HEK293T (cell line): ENCODE measurements at regions not wholly inside any gene's neighbourhood (a gene's known extent, or its start where the extent isn't known, plus 50 kb on each side); places are given as distances from the start of the nearest gene placed in this dataset.

Experiments
- CTCF ChIA-PET: fragments of 350-600 bp; formaldehyde crosslinking; extraction: SDS; loops from one replicate; lab custom pipeline; 2021; ENCODE audit warnings: antibody characterized with exemption, inconsistent platforms; lab: Yijun Ruan, JAX
- POLR2A ChIA-PET: fragments of 350-600 bp; formaldehyde crosslinking; extraction: SDS; loops from one replicate; lab custom pipeline; 2020; ENCODE audit warnings: antibody characterized with exemption, inconsistent platforms; lab: Yijun Ruan, JAX
- DNase-seq: peaks from one replicate; pipeline ENCODE4 v3.0.0; 2012; ENCODE audit warnings: mixed read lengths; ENCODE audit errors: extremely low spot score
- ARNT ChIP-seq: fragments of 450-650 bp; IDR thresholded peaks from 2 replicates; pipeline ENCODE4 v1.6.1; 2017; ENCODE audit warnings: mild to moderate bottlenecking
- BHLHE40 ChIP-seq: fragments of 450-650 bp; IDR thresholded peaks from 2 replicates; pipeline ENCODE4 v1.6.1; 2016; ENCODE audit warnings: mild to moderate bottlenecking, moderate library complexity, borderline replicate concordance
- CTBP1 ChIP-seq: fragments of 450-650 bp; IDR thresholded peaks from 2 replicates; pipeline ENCODE4 v1.6.1; 2016; ENCODE audit warnings: borderline replicate concordance
- ELF4 ChIP-seq: fragments of 450-650 bp; IDR thresholded peaks from 2 replicates; pipeline ENCODE4 v1.6.1; 2017; ENCODE audit warnings: antibody characterized with exemption
- FOXA1 ChIP-seq: fragments of 450-650 bp; IDR thresholded peaks from 2 replicates; pipeline ENCODE4 v1.6.1; 2016; ENCODE audit warnings: mild to moderate bottlenecking
- FOXK2 ChIP-seq: fragments of 450-650 bp; IDR thresholded peaks from 2 replicates; pipeline ENCODE4 v1.6.1; 2016; ENCODE audit warnings: mild to moderate bottlenecking
- FOXM1 ChIP-seq: fragments of 450-650 bp; IDR thresholded peaks from 2 replicates; pipeline ENCODE4 v1.6.1; 2017; ENCODE audit warnings: mild to moderate bottlenecking, borderline replicate concordance
- HDGF ChIP-seq: fragments of 450-650 bp; IDR thresholded peaks from 2 replicates; pipeline ENCODE4 v1.6.1; 2017; ENCODE audit warnings: antibody characterized with exemption, borderline replicate concordance
- L3MBTL2 ChIP-seq: fragments of 450-650 bp; conservative IDR thresholded peaks from 2 replicates; pipeline ENCODE4 v1.6.1; 2016; ENCODE audit warnings: mild to moderate bottlenecking
- LEF1 ChIP-seq: fragments of 450-650 bp; IDR thresholded peaks from 2 replicates; pipeline ENCODE4 v1.6.1; 2017; ENCODE audit warnings: mild to moderate bottlenecking, borderline replicate concordance
- NFRKB ChIP-seq: fragments of 450-650 bp; IDR thresholded peaks from 2 replicates; pipeline ENCODE4 v1.6.1; 2016; ENCODE audit warnings: mild to moderate bottlenecking, moderate library complexity
- SP1 ChIP-seq: fragments of 450-650 bp; IDR thresholded peaks from 2 replicates; pipeline ENCODE4 v1.6.1; 2017
- SUZ12 ChIP-seq: fragments of 450-650 bp; IDR thresholded peaks from 2 replicates; pipeline ENCODE4 v1.6.1; 2016; ENCODE audit warnings: mild to moderate bottlenecking
- TARDBP ChIP-seq: fragments of 450-650 bp; IDR thresholded peaks from 2 replicates; pipeline ENCODE4 v1.6.1; 2016
- ZNF384 ChIP-seq: fragments of 450-650 bp; IDR thresholded peaks from 2 replicates; pipeline ENCODE4 v1.6.1; 2016
- TF ChIP-seq, protein P1 (sequence below): fragments of 450-650 bp; IDR thresholded peaks from 2 replicates; pipeline ENCODE4 v1.6.1; 2016

DNA sequence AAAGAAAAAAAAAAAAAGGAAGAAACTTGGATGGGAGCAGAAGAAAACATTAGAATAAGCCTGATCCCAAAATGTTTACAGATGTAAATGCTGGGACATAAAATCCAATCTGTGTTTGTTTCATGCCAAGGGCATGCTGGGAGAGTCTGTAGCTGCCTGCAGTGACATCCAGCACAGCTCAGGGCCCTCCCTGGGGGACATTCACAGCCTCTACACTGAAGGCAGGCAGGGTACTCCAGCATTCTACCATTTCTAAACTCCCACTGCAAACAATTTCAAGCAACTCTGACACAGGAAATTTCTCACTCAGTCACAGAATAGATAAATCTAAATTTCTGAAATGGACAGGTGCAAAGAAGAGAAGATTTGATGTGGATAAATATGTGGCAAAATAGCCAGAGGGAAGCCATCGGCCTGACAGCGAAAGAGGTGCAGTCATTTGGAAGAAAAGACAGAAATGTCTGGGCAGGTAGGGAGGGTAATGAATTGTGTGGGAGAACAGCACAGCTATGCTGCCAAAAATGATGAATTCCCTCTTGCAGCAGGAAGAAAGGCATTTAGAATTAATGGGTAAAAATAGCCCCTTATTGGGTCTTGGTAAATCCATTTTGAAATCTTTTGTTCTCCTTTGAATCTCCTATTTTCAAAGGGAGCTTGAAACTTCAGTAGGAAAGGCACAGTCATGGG, 199.4 kb downstream of the MED10 start:
- ChIA-PET CTCF (no interaction called here), POLR2A (no interaction called here)
- no peak for DNase-seq
- TF ChIP-seq NFRKB (no peak), BHLHE40 (no peak), FOXM1 (no peak), TARDBP (no peak), ARNT (no peak), ELF4 (no peak), SUZ12 (no peak), LEF1 (no peak), L3MBTL2 (no peak), HDGF (no peak), SP1 (no peak), FOXK2 (no peak)
- TF ChIP-seq, protein P1, sequence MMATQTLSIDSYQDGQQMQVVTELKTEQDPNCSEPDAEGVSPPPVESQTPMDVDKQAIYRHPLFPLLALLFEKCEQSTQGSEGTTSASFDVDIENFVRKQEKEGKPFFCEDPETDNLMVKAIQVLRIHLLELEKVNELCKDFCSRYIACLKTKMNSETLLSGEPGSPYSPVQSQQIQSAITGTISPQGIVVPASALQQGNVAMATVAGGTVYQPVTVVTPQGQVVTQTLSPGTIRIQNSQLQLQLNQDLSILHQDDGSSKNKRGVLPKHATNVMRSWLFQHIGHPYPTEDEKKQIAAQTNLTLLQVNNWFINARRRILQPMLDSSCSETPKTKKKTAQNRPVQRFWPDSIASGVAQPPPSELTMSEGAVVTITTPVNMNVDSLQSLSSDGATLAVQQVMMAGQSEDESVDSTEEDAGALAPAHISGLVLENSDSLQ: no peak

DNA sequence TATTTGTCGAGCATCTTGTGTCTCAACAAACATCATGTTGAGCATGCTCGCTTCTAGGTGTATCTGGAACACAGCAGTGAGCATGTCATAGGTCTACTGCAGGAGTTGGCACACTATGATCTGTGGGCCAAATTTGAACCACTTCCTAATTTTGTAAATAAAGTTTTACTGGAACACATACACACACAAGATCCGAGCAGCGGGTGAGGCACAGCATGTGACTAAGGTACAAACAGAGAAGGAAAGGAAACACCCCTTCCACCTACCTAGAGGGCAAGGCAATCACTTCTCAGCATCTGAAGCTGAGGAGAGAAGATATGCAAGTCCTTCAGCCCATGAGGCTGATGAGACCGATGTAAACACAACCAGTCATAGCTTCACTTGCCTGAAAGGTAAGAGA, 200.4 kb downstream of the MED10 start:
- ChIA-PET POLR2A (no interaction called here), CTCF (no interaction called here)
- TF ChIP-seq, protein P1: no peak
- TF ChIP-seq FOXK2 (no peak), ARNT (no peak), TARDBP (no peak), ZNF384 (no peak), HDGF (no peak), CTBP1 (no peak), FOXM1 (no peak), L3MBTL2 (no peak), BHLHE40 (no peak), LEF1 (no peak), SP1 (no peak), NFRKB (no peak), ELF4 (no peak)
- no peak for DNase-seq

DNA sequence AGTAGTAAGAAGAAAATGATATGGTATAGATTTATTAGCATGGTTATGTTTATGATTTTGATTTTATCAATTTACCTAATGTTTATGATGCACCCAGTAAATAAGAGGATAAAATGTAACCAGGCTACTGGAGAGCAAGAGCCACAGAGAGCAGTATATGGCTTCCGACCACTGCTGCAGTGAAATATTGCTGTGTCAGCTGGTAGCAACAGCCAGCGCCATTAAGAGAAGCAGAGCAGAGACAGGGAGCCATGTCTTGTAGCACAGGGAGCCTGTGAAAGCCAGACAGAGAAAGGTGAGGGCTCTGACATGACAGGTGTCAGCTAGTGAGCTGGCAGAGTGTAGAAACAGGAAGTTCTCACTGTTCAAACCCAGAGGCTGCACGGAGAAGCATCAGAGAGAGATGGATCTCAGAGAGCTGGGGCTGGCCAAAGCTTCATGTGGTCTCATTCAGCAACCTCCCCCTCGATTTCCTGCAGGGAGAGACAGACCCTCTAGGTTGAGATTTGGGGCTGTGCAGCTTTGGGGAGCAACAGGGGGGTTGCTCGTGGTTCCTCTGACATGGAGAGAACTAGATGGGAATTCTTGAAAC, 202.1 kb downstream of the MED10 start:
- no peak for TF ChIP-seq HDGF
- no peak for TF ChIP-seq LEF1
- no peak for TF ChIP-seq ELF4
- ChIA-PET CTCF (no interaction called here), POLR2A (no interaction called here)
- DNase-seq: no peak

DNA sequence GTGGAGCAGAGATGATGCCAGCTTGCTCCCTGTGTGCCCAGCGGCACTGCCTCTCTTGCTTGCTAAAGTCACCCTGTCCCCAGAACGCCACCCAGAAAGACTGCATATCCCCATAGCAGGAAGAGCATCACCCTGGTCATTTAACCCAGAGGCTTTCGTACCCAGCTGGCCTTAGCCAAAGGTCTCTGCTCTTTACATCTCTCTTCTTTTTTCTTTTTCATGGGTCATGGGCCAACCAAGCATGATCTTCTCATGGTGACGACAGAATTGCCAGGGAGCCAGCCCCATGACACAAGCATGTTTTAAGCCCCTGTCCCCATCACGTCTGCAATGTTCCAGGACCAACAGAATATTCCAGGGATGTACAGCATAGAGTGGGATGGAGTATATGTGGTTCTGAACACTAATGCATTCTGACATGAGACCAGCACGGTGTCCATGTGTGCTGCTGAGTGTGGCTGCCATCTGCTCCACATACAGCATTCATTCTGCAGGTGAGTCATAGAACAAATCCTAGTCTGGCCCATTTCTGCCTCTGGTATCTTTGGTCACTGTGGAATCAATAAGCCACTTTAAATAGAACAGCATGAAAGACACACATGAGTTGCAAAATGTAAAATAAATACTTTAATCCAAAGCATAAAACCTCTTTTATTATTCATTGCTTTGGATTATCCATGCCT, 203.0 kb downstream of the MED10 start:
- POLR2A ChIA-PET: no interaction called here
- no peak for DNase-seq
- TF ChIP-seq ARNT (no peak), FOXK2 (no peak), SUZ12 (no peak), HDGF (no peak), ELF4 (no peak), LEF1 (no peak), NFRKB (no peak), ZNF384 (no peak), BHLHE40 (no peak), TARDBP (no peak), L3MBTL2 (no peak), FOXA1 (no peak), SP1 (no peak), FOXM1 (no peak), CTBP1 (no peak)
- TF ChIP-seq, protein P1: no peak
- CTCF ChIA-PET: no interaction called here

DNA sequence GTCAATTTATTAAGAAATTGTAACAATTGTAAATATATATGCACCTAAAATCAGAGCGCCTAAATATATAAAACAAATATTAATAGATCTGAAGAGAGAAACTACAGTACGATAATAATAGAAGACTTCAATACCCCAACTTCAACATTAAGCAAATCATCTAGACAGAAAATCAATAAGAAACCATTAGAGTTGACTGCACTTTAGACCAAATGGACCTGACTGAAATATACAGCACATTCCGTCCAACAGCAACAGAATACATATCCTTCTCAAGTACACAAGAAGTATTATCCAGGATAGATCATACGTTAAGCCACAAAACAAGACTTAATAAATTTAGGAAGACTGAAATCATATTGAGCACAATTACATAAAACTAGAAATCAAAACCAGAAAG, 208.7 kb downstream of the MED10 start:
- ChIA-PET POLR2A (no interaction called here), CTCF (no interaction called here)
- no peak for DNase-seq
- TF ChIP-seq FOXA1 (no peak), ARNT (no peak), SUZ12 (no peak), FOXM1 (no peak), LEF1 (no peak), ELF4 (no peak), L3MBTL2 (no peak), FOXK2 (no peak), SP1 (no peak), ZNF384 (no peak), HDGF (no peak), BHLHE40 (no peak), NFRKB (no peak), CTBP1 (no peak), TARDBP (no peak)
- TF ChIP-seq, protein P1: no peak
